T-cell (primary cell): ENCODE measurements at regions not wholly inside any gene's neighbourhood (a gene's known extent, or its start where the extent isn't known, plus 50 kb on each side); places are given as distances from the start of the nearest gene placed in this dataset.

Experiments
- ATAC-seq, 4 experiments: fragments of 200-7000 bp in 3 of 4; fragments of 150-1000 bp in 1 of 4; cut with Tn5 transposase; replicated peaks in 1 of 4; 1 replicate in 3 of 4; 2 replicates in 1 of 4; pipeline ENCODE4 v1.10.0; 2021; ENCODE audit warnings: moderate library complexity in 3 of 4, mild to moderate bottlenecking in 2 of 4, moderate number of reproducible peaks in 1 of 4
- CTCF ChIA-PET, 2 donors: fragments of 300-600 bp; sonication (Branson Sonifier 250); formaldehyde crosslinking; loops; one replicate each; lab custom pipeline; 2022; ENCODE audit warnings: antibody characterized with exemption in 2 of 2; lab: Charles Lee
- POLR2A ChIA-PET, 2 donors: fragments of 300-600 bp; sonication (Branson Sonifier 250); formaldehyde crosslinking; loops; one replicate each; lab custom pipeline; 2022; ENCODE audit warnings: antibody characterized with exemption in 2 of 2; lab: Charles Lee
- DNase-seq, 35 experiments: peaks; one replicate each; pipeline versions ENCODE4 v3.0.0 to v3.0.0-alpha.2; 2013 to 2023
- H3K27ac ChIP-seq: one replicate; pipeline ENCODE4 v1.5.1; 2013; ENCODE audit warnings: low read length
- H3K27me3 ChIP-seq, 2 experiments: replicated peaks in 1 of 2; 1 replicate in 1 of 2; 2 replicates in 1 of 2; pipeline versions ENCODE4 v1.6.1 to v1.7.0; 2013; ENCODE audit warnings: low read length in 1 of 2, mixed read lengths in 1 of 2; ENCODE audit not compliant: control insufficient read depth in 2 of 2, insufficient read depth in 2 of 2; ENCODE audit errors: extremely low read depth in 1 of 2
- H3K36me3 ChIP-seq, 2 donors: 1 replicate in 1 of 2; 2 replicates in 1 of 2; pipeline versions ENCODE4 v1.6.1 to v1.7.0; 2013; ENCODE audit warnings: low read length in 1 of 2; ENCODE audit not compliant: control insufficient read depth in 2 of 2, insufficient read depth in 1 of 2; ENCODE audit errors: extremely low read depth in 1 of 2
- H3K4me1 ChIP-seq, 2 experiments: 1 replicate in 1 of 2; 2 replicates in 1 of 2; pipeline versions ENCODE4 v1.6.1 to v1.7.0; 2013; ENCODE audit warnings: low read length in 2 of 2, mixed read lengths in 1 of 2; ENCODE audit not compliant: insufficient read depth in 2 of 2, control insufficient read depth in 1 of 2; ENCODE audit errors: extremely low read depth in 1 of 2
- H3K4me3 ChIP-seq, 2 donors: 1 replicate in 1 of 2; 2 replicates in 1 of 2; pipeline versions ENCODE4 v1.5.1 to v1.7.0; 2013; ENCODE audit warnings: mild to moderate bottlenecking in 2 of 2, low read length in 1 of 2, moderate library complexity in 1 of 2; ENCODE audit not compliant: control insufficient read depth in 1 of 2; ENCODE audit errors: extremely low read depth in 1 of 2
- H3K9me3 ChIP-seq: 2 replicates; pipeline ENCODE4 v1.7.0; 2013
- H3K27ac Mint-ChIP-seq, 2 donors: one replicate each; pipeline ENCODE4 v1.8.0; 2020 to 2021; ENCODE audit warnings: mild to moderate bottlenecking in 2 of 2, mixed read lengths in 2 of 2
- H3K27me3 Mint-ChIP-seq, 2 donors: one replicate each; pipeline ENCODE4 v1.8.0; 2021 to 2022; ENCODE audit warnings: mixed read lengths in 2 of 2
- H3K36me3 Mint-ChIP-seq: one replicate; pipeline ENCODE4 v1.8.0; 2021; ENCODE audit warnings: mixed read lengths
- H3K4me1 Mint-ChIP-seq, 3 donors: one replicate each; pipeline ENCODE4 v1.8.0; 2020 to 2022; ENCODE audit warnings: mixed read lengths in 3 of 3, mild to moderate bottlenecking in 1 of 3
- H3K4me3 Mint-ChIP-seq, 3 donors: one replicate each; pipeline ENCODE4 v1.8.0; 2020 to 2022; ENCODE audit warnings: mild to moderate bottlenecking in 3 of 3, mixed read lengths in 3 of 3, moderate library complexity in 3 of 3
- H3K9me3 Mint-ChIP-seq, 3 donors: one replicate each; pipeline ENCODE4 v1.8.0; 2020 to 2022; ENCODE audit warnings: mixed read lengths in 3 of 3
- WGBS: methylation state at CpG from one replicate; pipeline ENCODE4 v1.1.5; 2013; ENCODE audit warnings: missing lambda C conversion rate; ENCODE audit not compliant: insufficient coverage; 5-methylcytosine and 5-hydroxymethylcytosine counted together

- H3K27ac ChIP-seq: no peak overlapping the region
- H3K4me3 Mint-ChIP-seq: no peak overlapping the region
- no peaks in the 10 kb centered on the region for H3K9me3 ChIP-seq
- H3K4me1 ChIP-seq: no peaks in the 10 kb centered on the region
- WGBS: 90% methylated on average over 2 of the region's 8 CpGs
- no peaks in the 10 kb centered on the region for H3K36me3 Mint-ChIP-seq
- ChIA-PET CTCF (no interaction called here), POLR2A (no interaction called here)
- H3K9me3 Mint-ChIP-seq: no peaks in the 10 kb centered on the region
- no peak for ATAC-seq
- no peak overlapping the region for H3K27ac Mint-ChIP-seq
- H3K27me3 Mint-ChIP-seq: peaks cover 0 to 4% of the 10 kb centered on the region in 2 donors
- H3K36me3 ChIP-seq: no peaks in the 10 kb centered on the region
- no peak overlapping the region for H3K4me3 ChIP-seq
- DNase-seq: no peak
- H3K4me1 Mint-ChIP-seq: no peaks in the 10 kb centered on the region
- H3K27me3 ChIP-seq: peaks cover 2 to 3% of the 10 kb centered on the region in 2 experiments
Observed at GRCh38 chr3:66133853-66134445, 86.9 kb upstream of the SLC25A26 start.

- Mint-ChIP-seq H3K27ac (no peak overlapping the region), H3K27me3 (peaks cover 0 to 4% of the 10 kb centered on the region in 2 donors), H3K4me3 (no peak overlapping the region), H3K4me1 (no peaks in the 10 kb centered on the region), H3K36me3 (no peaks in the 10 kb centered on the region), H3K9me3 (no peaks in the 10 kb centered on the region)
- WGBS: 78% methylated on average over 2 of the region's 6 CpGs
- H3K27ac ChIP-seq: no peak overlapping the region
- H3K9me3 ChIP-seq: no peaks in the 10 kb centered on the region
- no peaks in the 10 kb centered on the region for H3K4me1 ChIP-seq
- ChIA-PET CTCF (no interaction called here), POLR2A (no interaction called here)
- H3K27me3 ChIP-seq: peaks cover 0 to 3% of the 10 kb centered on the region in 2 experiments
- H3K36me3 ChIP-seq: no peaks in the 10 kb centered on the region
- DNase-seq (no peak), ATAC-seq (no peak)
- no peak overlapping the region for H3K4me3 ChIP-seq
Observed at GRCh38 chr3:66133050-66133757, 87.6 kb upstream of the SLC25A26 start.

DNA sequence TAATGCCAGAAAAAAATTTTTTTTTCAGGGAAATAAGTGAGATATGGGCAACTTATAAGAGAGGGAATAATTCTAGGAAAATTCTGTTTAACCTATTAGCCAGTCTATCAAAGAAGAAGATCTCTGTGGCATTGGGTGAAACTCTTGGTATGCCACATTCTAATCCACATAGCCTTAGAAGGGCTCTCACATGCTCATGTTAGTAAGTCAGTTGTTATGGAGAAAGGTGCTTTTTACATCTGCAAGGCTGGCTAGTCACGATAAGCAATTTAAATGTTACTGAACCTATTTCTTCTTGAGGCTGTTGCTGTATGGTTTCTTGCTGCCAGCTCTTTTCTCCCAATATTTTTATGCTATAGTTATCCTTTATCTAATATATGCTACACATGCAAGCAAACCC, 89.9 kb upstream of the MAGI1 start:
- H3K36me3 Mint-ChIP-seq: no peaks in the 10 kb centered on the region
- no peak overlapping the region for H3K27ac Mint-ChIP-seq
- ChIA-PET CTCF (no interaction called here), POLR2A (no interaction called here)
- Histone ChIP-seq H3K9me3 (no peaks in the 10 kb centered on the region), H3K4me1 (no peaks in the 10 kb centered on the region), H3K4me3 (no peak overlapping the region), H3K27me3 (no peaks in the 10 kb centered on the region), H3K36me3 (no peaks in the 10 kb centered on the region), H3K27ac (no peak overlapping the region)
- ATAC-seq (no peak), DNase-seq (no peak)
- no peaks in the 10 kb centered on the region for H3K9me3 Mint-ChIP-seq
- no CpG with 5 or more reads among the region's 1 CpG for WGBS
- no peaks in the 10 kb centered on the region for H3K4me1 Mint-ChIP-seq
- H3K27me3 Mint-ChIP-seq: no peaks in the 10 kb centered on the region
- no peak overlapping the region for H3K4me3 Mint-ChIP-seq

GRCh38 chr3:66121318-66121717, 82.6 kb upstream of the MAGI1 start:
- H3K4me1 ChIP-seq: no peaks in the 10 kb centered on the region
- POLR2A ChIA-PET: no interaction called here
- H3K4me3 ChIP-seq: no peak overlapping the region
- Mint-ChIP-seq H3K27me3 (peaks cover 3 to 10% of the 10 kb centered on the region in 2 donors), H3K4me1 (no peaks in the 10 kb centered on the region), H3K9me3 (no peaks in the 10 kb centered on the region), H3K4me3 (no peak overlapping the region), H3K36me3 (no peaks in the 10 kb centered on the region), H3K27ac (no peak overlapping the region)
- no peak for ATAC-seq
- CTCF ChIA-PET: no interaction called here
- no peaks in the 10 kb centered on the region for H3K36me3 ChIP-seq
- no peaks in the 10 kb centered on the region for H3K9me3 ChIP-seq
- WGBS: 90% methylated on average over 4 of the region's 6 CpGs
- H3K27me3 ChIP-seq: no peaks in the 10 kb centered on the region
- H3K27ac ChIP-seq: no peak overlapping the region
- DNase-seq: no peak

DNA sequence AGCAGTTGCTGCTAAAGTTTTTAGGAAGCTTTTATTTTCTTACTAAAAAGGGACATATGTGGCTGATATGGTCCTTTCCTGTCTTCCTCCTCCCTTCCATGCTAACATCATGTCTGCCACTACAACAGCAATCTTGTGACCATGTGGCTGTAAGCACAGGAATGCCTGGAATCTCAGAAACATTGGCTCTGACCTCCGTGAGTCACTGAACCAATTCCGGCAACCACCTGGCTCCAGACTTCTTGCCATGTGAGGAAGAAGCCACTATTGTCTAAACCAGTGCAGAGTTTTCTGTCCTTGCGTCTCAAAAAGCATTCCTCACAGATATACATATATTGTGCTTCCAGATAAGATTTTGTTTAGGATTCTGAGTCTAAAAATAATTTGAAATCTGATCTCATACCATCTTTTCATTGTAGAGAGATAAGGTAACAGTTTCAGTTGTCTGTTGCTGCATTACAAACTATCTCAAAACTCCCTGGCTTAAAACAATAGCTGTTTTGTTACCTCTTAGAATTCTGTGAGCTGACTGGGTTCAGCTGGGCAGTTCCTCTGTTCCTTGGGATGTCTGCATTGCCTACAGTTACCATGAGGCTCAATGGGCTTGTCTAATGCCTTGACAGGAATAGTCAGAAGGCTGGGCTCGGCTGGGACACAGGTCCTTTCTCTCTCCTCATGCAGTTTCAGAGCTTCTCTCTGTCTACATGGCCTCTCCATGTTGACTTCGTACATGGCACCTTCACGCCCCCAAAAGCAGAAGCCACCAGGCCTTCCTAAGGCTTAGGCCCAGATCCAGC, 77.3 kb upstream of the MAGI1 start:
- Histone ChIP-seq H3K36me3 (no peaks in the 10 kb centered on the region), H3K4me3 (no peak overlapping the region), H3K27ac (no peak overlapping the region), H3K4me1 (no peaks in the 10 kb centered on the region), H3K27me3 (peaks cover 0 to 4% of the 10 kb centered on the region in 2 experiments), H3K9me3 (no peaks in the 10 kb centered on the region)
- Mint-ChIP-seq H3K4me3 (no peak overlapping the region), H3K27me3 (peaks cover 3 to 19% of the 10 kb centered on the region in 2 donors), H3K9me3 (no peaks in the 10 kb centered on the region), H3K4me1 (no peaks in the 10 kb centered on the region), H3K27ac (no peak overlapping the region), H3K36me3 (no peaks in the 10 kb centered on the region)
- ChIA-PET CTCF (interaction anchor here in 1 of 2 donors (0.7 kb wide), 1 partner anchor 25 kb away, joined by 5 read pairs; no protein-coding TSS in a partner anchor), POLR2A (interaction anchor here in 1 of 2 donors (0.6 kb wide), 1 partner anchor 15 kb away, joined by 5 read pairs; no protein-coding TSS in a partner anchor)
- 75% methylated on average over 1 of the region's 6 CpGs for WGBS
- DNase-seq (no peak), ATAC-seq (no peak)

DNA sequence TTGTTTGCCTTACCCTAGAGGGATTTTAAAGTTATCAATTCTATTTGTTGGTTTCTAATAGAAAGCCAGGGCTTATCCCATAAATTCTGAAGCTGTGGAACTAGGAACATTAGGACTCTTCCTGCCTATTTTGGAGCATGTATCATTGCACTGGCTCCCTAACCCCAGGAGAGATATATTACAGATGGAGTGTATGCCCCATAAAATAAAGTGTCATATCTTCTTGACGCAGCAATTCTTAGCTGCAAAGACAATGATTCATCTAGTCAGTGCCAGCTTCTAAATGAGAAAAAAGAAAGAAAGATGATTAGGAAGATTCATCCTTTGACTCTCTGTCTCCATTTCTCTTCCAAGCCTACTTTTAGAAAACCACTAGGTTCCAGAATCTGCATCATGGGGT, 74.8 kb upstream of the MAGI1 start:
- no CpG with 5 or more reads among the region's 1 CpG for WGBS
- ATAC-seq (no peak), DNase-seq (no peak)
- Histone ChIP-seq H3K27ac (no peak overlapping the region), H3K36me3 (no peaks in the 10 kb centered on the region), H3K27me3 (peaks cover 0 to 4% of the 10 kb centered on the region in 2 experiments), H3K4me3 (no peak overlapping the region), H3K9me3 (no peaks in the 10 kb centered on the region), H3K4me1 (no peaks in the 10 kb centered on the region)
- Mint-ChIP-seq H3K36me3 (no peaks in the 10 kb centered on the region), H3K9me3 (no peaks in the 10 kb centered on the region), H3K4me1 (no peaks in the 10 kb centered on the region), H3K27me3 (peaks cover 9 to 24% of the 10 kb centered on the region in 2 donors), H3K4me3 (no peak overlapping the region), H3K27ac (no peak overlapping the region)
- ChIA-PET CTCF (no interaction called here), POLR2A (no interaction called here)
